Gastroesophageal sphincter (tissue), 4 donors: ENCODE measurements at regions not wholly inside any gene's neighbourhood (a gene's known extent, or its start where the extent isn't known, plus 50 kb on each side); places are given as distances from the start of the nearest gene placed in this dataset.

ENCODE experiments used
- ATAC-seq: fragments of 150-250 bp; one replicate; pipeline ENCODE4 v1.9.1; 2016; ENCODE audit warnings: mild to moderate bottlenecking, moderate library complexity
- H3K27ac ChIP-seq, 4 donors: fragments of 200-600 bp; sonication (generic) in 3 of 4; 1 replicate in 3 of 4; 2 replicates in 1 of 4; pipeline ENCODE4 v1.5.1; 2016 to 2019
- H3K27me3 ChIP-seq: fragments of 200-600 bp; sonication (generic); one replicate; pipeline ENCODE4 v1.5.1; 2019
- H3K36me3 ChIP-seq, 2 donors: fragments of 200-600 bp; sonication (generic); one replicate each; pipeline ENCODE4 v1.5.1; 2019; ENCODE audit warnings: control low read depth in 1 of 2
- H3K4me1 ChIP-seq, 3 donors: fragments of 200-600 bp; sonication (generic); 1 replicate in 2 of 3; 2 replicates in 1 of 3; pipeline ENCODE4 v1.5.1; 2016 to 2019; ENCODE audit warnings: control low read depth in 2 of 3
- H3K4me3 ChIP-seq, 2 donors: fragments of 200-600 bp; sonication (generic); one replicate each; pipeline ENCODE4 v1.5.1; 2019; ENCODE audit warnings: mild to moderate bottlenecking in 1 of 2, moderate library complexity in 1 of 2
- H3K9me3 ChIP-seq, 3 donors: fragments of 200-600 bp; sonication (generic); one replicate each; pipeline ENCODE4 v1.5.1; 2017 to 2019; ENCODE audit warnings: control low read depth in 2 of 3
- CTCF ChIP-seq, 4 experiments: fragments of 200-600 bp in 2 of 4; fragments of 450-650 bp in 2 of 4; sonication (generic) in 1 of 4; IDR thresholded peaks; one replicate each; pipeline ENCODE4 v1.5.1; 2017 to 2019; ENCODE audit warnings: antibody characterized with exemption in 4 of 4, mild to moderate bottlenecking in 2 of 4, moderate library complexity in 2 of 4
- EP300 ChIP-seq: sonication (generic); formaldehyde crosslinking; IDR thresholded peaks from one replicate; pipeline ENCODE4 v1.6.1; 2017; ENCODE audit warnings: antibody characterized with exemption, mild to moderate bottlenecking
- POLR2A ChIP-seq, 2 donors: fragments of 450-650 bp; IDR thresholded peaks; one replicate each; pipeline ENCODE4 v1.6.1; 2017; ENCODE audit warnings: antibody characterized with exemption in 2 of 2, mild to moderate bottlenecking in 2 of 2, moderate library complexity in 1 of 2
- POLR2AphosphoS5 ChIP-seq: sonication (generic); formaldehyde crosslinking; IDR thresholded peaks from one replicate; pipeline ENCODE4 v1.6.1; 2017; ENCODE audit warnings: antibody characterized with exemption
- WGBS, 2 donors: methylation state at CpG; one replicate each; pipeline ENCODE4 v1.1.5; 2018; ENCODE audit warnings: low coverage in 1 of 2; 5-methylcytosine and 5-hydroxymethylcytosine counted together

- no peak overlapping the region for H3K4me3 ChIP-seq
- H3K36me3 ChIP-seq, result peaks cover 0 to 10% of the 10 kb centered on the region in 2 donors
- H3K27ac ChIP-seq, result no peak overlapping the region
- H3K9me3 ChIP-seq, result no peaks in the 10 kb centered on the region
- H3K4me1 ChIP-seq, result peaks cover 0 to 10% (median 0%) of the 10 kb centered on the region in 3 donors
- no peaks in the 10 kb centered on the region for H3K27me3 ChIP-seq
- WGBS, 2 donors, result 94 to 97% methylated on average over 5 to 14 of the region's 18 CpGs
- TF ChIP-seq CTCF (IDR thresholded peaks at IDR 0.05), result no peak
- no peak for TF ChIP-seq POLR2A (IDR thresholded peaks at IDR 0.05)
- no peak for TF ChIP-seq POLR2AphosphoS5
- TF ChIP-seq EP300, result no peak
- no peak for ATAC-seq
Measured at GRCh38 chr2:143946436-143947391, 573.2 kb downstream of the ZEB2 start.

GRCh38 chr2:143942486-143942885, 577.4 kb downstream of the ZEB2 start:
- no peak for ATAC-seq

GRCh38 chr2:143940720-143941119, 579.2 kb downstream of the ZEB2 start:
- 90 to 100% methylated on average over 2 of the region's 3 CpGs for WGBS, 2 donors
- H3K27ac ChIP-seq, result peak overlapping the region in 2 of 4 donors; percentile 37 to 76
- no peaks in the 10 kb centered on the region for H3K9me3 ChIP-seq
- TF ChIP-seq POLR2AphosphoS5, result no peak
- TF ChIP-seq CTCF (IDR thresholded peaks at IDR 0.05), result no peak
- TF ChIP-seq EP300, result no peak
- H3K36me3 ChIP-seq, result no peaks in the 10 kb centered on the region
- H3K4me1 ChIP-seq, result peaks cover 0 to 28% (median 0%) of the 10 kb centered on the region in 3 donors
- peaks cover 18% of the 10 kb centered on the region for H3K27me3 ChIP-seq
- H3K4me3 ChIP-seq, result no peak overlapping the region
- ATAC-seq, result no peak

More at GRCh38 chr2:143942486-143942885, 577.4 kb downstream of the ZEB2 start:
- Histone ChIP-seq H3K27ac (no peak overlapping the region), H3K36me3 (peaks cover 0 to 10% of the 10 kb centered on the region in 2 donors), H3K27me3 (peaks cover 2% of the 10 kb centered on the region), H3K9me3 (no peaks in the 10 kb centered on the region), H3K4me1 (peaks cover 0 to 15% (median 0%) of the 10 kb centered on the region in 3 donors), H3K4me3 (no peak overlapping the region)
- no peak for TF ChIP-seq EP300
- TF ChIP-seq POLR2A (IDR thresholded peaks at IDR 0.05), result no peak
- TF ChIP-seq POLR2AphosphoS5, result no peak
- no peak for TF ChIP-seq CTCF (IDR thresholded peaks at IDR 0.05)

GRCh38 chr2:143939626-143940330, 580.1 kb downstream of the ZEB2 start:
- H3K27ac ChIP-seq, result peak overlapping the region in 3 of 4 donors; percentile 43 to 83 (median 76)
- TF ChIP-seq CTCF (IDR thresholded peaks at IDR 0.05), result no peak
- TF ChIP-seq POLR2A (IDR thresholded peaks at IDR 0.05), result no peak
- no peak for TF ChIP-seq EP300
- no peak for TF ChIP-seq POLR2AphosphoS5
- H3K27me3 ChIP-seq, result peaks cover 18% of the 10 kb centered on the region
- 29 to 42% methylated on average over 4 to 6 of the region's 6 CpGs for WGBS, 2 donors
- ATAC-seq, result no peak
- no peaks in the 10 kb centered on the region for H3K36me3 ChIP-seq
- no peaks in the 10 kb centered on the region for H3K9me3 ChIP-seq
- H3K4me1 ChIP-seq, result peaks cover 0 to 28% (median 0%) of the 10 kb centered on the region in 3 donors
- H3K4me3 ChIP-seq, result no peak overlapping the region
